Activated CD4-positive, alpha-beta T cell treated with anti-CD3 and anti-CD28 coated beads, Interleukin-2, amount 50 U/mL, for 1 hour (primary cell): ENCODE measurements at regions not wholly inside any gene's neighbourhood (a gene's known extent, or its start where the extent isn't known, plus 50 kb on each side); places are given as distances from the start of the nearest gene placed in this dataset.

Source experiments
- DNase-seq: peaks from one replicate; pipeline ENCODE4 v3.0.0-alpha.2; 2020

GRCh38 chr4:36841583-36842326 is 402.8 kb upstream of the NWD2 start:
- no peak for DNase-seq

- no peak for DNase-seq
Observed at GRCh38 chr4:36844448-36844847, 400.1 kb upstream of the NWD2 start.

- no peak for DNase-seq
Observed at GRCh38 chr4:36852856-36853255, 391.7 kb upstream of the NWD2 start.

GRCh38 chr4:36854554-36854953 is 390.0 kb upstream of the NWD2 start:
- no peak for DNase-seq

GRCh38 chr4:36863601-36864000 is 380.9 kb upstream of the NWD2 start:
- DNase-seq, result no peak

GRCh38 chr4:36870121-36870520 is 374.4 kb upstream of the NWD2 start:
- DNase-seq, result no peak

GRCh38 chr4:36872679-36873078 is 371.9 kb upstream of the NWD2 start:
- DNase-seq, result no peak

- DNase-seq, result no peak
Observed at GRCh38 chr4:36884151-36884550, 360.4 kb upstream of the NWD2 start.

GRCh38 chr4:36891971-36892370 is 352.6 kb upstream of the NWD2 start:
- DNase-seq, result no peak

GRCh38 chr4:36900446-36900987 is 344.0 kb upstream of the NWD2 start:
- DNase-seq, result no peak

GRCh38 chr4:36904823-36905222 is 339.7 kb upstream of the NWD2 start:
- no peak for DNase-seq

- DNase-seq, result no peak
Observed at GRCh38 chr4:36914106-36914505, 330.4 kb upstream of the NWD2 start.

GRCh38 chr4:36915717-36916116 is 328.8 kb upstream of the NWD2 start:
- DNase-seq, result no peak

- DNase-seq, result no peak
Observed at GRCh38 chr4:36917413-36917812, 327.1 kb upstream of the NWD2 start.

GRCh38 chr4:36919721-36920120 is 324.8 kb upstream of the NWD2 start:
- DNase-seq, result no peak

- no peak for DNase-seq
Observed at GRCh38 chr4:36921476-36922216, 322.9 kb upstream of the NWD2 start.

GRCh38 chr4:36930562-36931111 is 313.9 kb upstream of the NWD2 start:
- DNase-seq, result no peak

- DNase-seq, result no peak
Observed at GRCh38 chr4:36944232-36944631, 300.3 kb upstream of the NWD2 start.

- no peak for DNase-seq
Observed at GRCh38 chr4:36961420-36961819, 283.1 kb upstream of the NWD2 start.

- no peak for DNase-seq
Observed at GRCh38 chr4:36966756-36967460, 277.6 kb upstream of the NWD2 start.

GRCh38 chr4:36979533-36979932 is 265.0 kb upstream of the NWD2 start:
- no peak for DNase-seq

GRCh38 chr4:36990128-36990872 is 254.2 kb upstream of the NWD2 start:
- no peak for DNase-seq

GRCh38 chr4:36997727-36998126 is 246.8 kb upstream of the NWD2 start:
- no peak for DNase-seq
